ENCODE measurements at regions not wholly inside any gene's neighbourhood (a gene's known extent, or its start where the extent isn't known, plus 50 kb on each side); places are given as distances from the start of the nearest gene placed in this dataset.

DNA sequence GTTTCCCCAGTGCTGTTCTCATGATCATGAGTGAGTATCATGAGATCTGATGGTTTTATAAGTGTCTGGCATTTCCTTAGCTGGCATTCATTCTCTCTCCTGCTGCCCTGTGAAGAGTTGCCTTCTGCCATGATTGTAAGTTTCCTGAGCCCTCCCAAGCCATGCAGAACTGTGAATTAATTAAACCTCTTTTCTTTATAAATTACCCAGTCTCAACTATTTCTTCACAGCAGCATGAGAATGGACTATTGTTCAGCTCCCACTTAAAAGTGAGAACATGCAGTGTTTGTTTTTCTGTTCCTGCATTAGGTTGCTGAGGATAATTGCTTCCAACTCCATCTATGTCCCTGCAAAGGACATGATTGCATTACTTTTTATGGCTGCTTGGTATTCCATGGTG is 311.7 kb upstream of the CTSO start:
- no peak overlapping the region for H3K27ac ChIP-seq
- no peak for DNase-seq (ENCODE audit: low spot score in 2 of 2)
- H3K4me3 ChIP-seq, result no peak overlapping the region
- no peak for TF ChIP-seq POLR2AphosphoS5 (IDR thresholded peaks at IDR 0.05)
- no peaks in the 10 kb centered on the region for H3K27me3 ChIP-seq
- H3K9me3 ChIP-seq, result no peaks in the 10 kb centered on the region
- no peaks in the 10 kb centered on the region for H3K36me3 ChIP-seq
- H3K4me1 ChIP-seq, result no peaks in the 10 kb centered on the region

DNA sequence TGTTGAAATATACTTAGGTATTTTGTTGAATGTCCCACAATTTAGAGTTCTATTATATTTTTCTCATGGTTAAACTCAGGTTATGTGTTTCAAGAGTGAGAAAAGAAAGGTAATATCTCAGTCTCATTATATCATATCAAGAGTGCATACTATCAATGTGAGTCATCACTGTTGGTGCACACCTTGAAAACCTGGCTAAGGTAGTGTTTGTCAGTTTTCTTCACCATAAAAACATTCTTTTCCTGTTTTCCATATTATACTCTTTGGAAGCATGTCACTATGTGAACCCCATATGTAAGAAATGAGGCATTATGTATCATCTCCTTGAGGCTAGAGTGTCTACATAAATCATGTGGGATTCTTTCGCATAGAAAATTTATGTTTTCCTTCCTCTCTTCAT is 307.6 kb upstream of the CTSO start:
- WGBS, result 41% methylated on average over 1 of the region's 1 CpG
- H3K27ac ChIP-seq, result no peak overlapping the region

DNA sequence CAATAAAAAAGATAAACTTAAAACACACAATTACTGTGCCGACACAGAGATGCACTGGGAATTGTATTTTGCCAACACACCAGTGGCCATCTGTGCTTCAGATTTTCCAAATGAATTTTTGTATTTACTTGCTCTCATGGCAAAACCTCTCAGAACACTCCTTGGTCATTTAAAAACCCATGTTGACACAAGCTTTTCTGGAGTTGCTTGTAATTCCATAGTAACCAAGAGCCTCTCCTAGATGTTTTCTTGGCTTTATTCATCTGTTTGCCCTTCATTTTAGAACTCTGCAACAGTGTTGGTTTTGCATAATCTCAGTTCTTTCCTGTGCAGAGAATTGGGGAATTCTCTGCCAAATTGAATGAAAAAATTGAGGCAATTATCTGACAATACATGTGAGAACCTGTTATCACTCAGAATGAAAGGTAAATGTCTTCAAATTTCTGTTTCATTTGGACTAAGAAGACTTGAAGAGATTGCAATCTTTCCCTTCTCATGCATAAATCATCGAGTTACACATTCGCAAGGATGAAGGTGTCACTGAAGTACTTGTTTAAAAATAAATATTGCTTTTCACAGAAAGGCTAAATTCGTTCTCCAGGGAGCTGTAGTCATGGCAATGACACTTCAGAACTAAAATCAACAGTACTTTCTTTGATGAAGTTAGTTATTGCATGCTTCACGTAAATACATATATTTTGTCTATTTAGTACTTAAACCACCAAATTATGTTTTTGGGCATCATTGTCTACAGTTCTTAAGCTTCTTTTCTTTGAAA is 301.8 kb upstream of the CTSO start:
- no peaks in the 10 kb centered on the region for H3K4me1 ChIP-seq
- TF ChIP-seq, protein P1, sequence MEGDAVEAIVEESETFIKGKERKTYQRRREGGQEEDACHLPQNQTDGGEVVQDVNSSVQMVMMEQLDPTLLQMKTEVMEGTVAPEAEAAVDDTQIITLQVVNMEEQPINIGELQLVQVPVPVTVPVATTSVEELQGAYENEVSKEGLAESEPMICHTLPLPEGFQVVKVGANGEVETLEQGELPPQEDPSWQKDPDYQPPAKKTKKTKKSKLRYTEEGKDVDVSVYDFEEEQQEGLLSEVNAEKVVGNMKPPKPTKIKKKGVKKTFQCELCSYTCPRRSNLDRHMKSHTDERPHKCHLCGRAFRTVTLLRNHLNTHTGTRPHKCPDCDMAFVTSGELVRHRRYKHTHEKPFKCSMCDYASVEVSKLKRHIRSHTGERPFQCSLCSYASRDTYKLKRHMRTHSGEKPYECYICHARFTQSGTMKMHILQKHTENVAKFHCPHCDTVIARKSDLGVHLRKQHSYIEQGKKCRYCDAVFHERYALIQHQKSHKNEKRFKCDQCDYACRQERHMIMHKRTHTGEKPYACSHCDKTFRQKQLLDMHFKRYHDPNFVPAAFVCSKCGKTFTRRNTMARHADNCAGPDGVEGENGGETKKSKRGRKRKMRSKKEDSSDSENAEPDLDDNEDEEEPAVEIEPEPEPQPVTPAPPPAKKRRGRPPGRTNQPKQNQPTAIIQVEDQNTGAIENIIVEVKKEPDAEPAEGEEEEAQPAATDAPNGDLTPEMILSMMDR (IDR thresholded peaks at IDR 0.05), result no peak
- no peak for TF ChIP-seq POLR2A (IDR thresholded peaks at IDR 0.05)
- no peak for TF ChIP-seq POLR2AphosphoS5 (IDR thresholded peaks at IDR 0.05)
- no peak for TF ChIP-seq EP300 (IDR thresholded peaks at IDR 0.05)
- WGBS, result 31% methylated on average over 5 of the region's 5 CpGs

More for the DNA sequence above, 307.6 kb upstream of the CTSO start:
- no peak for DNase-seq (ENCODE audit: low spot score in 2 of 2)
- no peak overlapping the region for H3K4me3 ChIP-seq
- H3K36me3 ChIP-seq, result no peaks in the 10 kb centered on the region
- no peaks in the 10 kb centered on the region for H3K27me3 ChIP-seq
- H3K9me3 ChIP-seq, result no peaks in the 10 kb centered on the region
- H3K4me1 ChIP-seq, result no peaks in the 10 kb centered on the region
- TF ChIP-seq, protein P1 (IDR thresholded peaks at IDR 0.05), result no peak
- no peak for TF ChIP-seq EP300 (IDR thresholded peaks at IDR 0.05)
- TF ChIP-seq POLR2AphosphoS5 (IDR thresholded peaks at IDR 0.05), result no peak
- no peak for TF ChIP-seq POLR2A (IDR thresholded peaks at IDR 0.05)

DNA sequence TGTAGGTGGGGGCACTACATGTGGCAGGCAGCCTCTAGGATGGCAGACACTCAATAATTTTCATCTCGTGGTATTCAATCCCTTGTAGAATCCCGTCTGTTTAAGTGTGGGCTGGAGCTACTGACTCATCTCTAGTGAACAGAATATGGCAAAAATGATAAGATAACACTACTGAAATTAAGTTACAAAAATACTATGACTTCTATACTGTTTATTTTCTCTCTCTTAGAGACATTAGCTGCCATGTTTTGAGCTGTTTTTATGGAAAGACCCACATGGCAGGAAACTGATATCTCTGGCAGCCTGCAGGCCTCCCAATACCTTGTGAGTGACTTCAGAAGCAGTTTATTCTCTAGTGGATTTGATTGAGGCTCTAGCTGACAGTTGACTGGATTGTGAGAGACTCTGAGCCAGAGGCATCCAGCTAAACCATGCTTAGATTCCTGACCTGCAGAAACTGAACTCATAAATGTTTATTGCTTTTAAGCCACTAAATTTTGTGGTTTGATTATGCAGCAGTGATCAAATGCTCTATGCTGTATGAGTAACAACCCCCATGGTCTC is 298.8 kb upstream of the CTSO start:
- no peak overlapping the region for H3K4me3 ChIP-seq
- TF ChIP-seq POLR2AphosphoS5 (IDR thresholded peaks at IDR 0.05), result no peak
- TF ChIP-seq POLR2A (IDR thresholded peaks at IDR 0.05), result no peak
- no peak for TF ChIP-seq EP300 (IDR thresholded peaks at IDR 0.05)
- TF ChIP-seq, protein P1 (IDR thresholded peaks at IDR 0.05), result no peak
- H3K27me3 ChIP-seq, result no peaks in the 10 kb centered on the region
- H3K9me3 ChIP-seq, result no peaks in the 10 kb centered on the region
- 66% methylated on average over 2 of the region's 2 CpGs for WGBS
- H3K36me3 ChIP-seq, result no peaks in the 10 kb centered on the region
- DNase-seq (ENCODE audit: low spot score in 2 of 2), result no peak
- H3K4me1 ChIP-seq, result no peaks in the 10 kb centered on the region
- H3K27ac ChIP-seq, result no peak overlapping the region

More for the DNA sequence above, 301.8 kb upstream of the CTSO start:
- H3K9me3 ChIP-seq, result no peaks in the 10 kb centered on the region
- H3K27me3 ChIP-seq, result no peaks in the 10 kb centered on the region
- H3K36me3 ChIP-seq, result no peaks in the 10 kb centered on the region
- no peak overlapping the region for H3K27ac ChIP-seq
- DNase-seq (ENCODE audit: low spot score in 2 of 2), result no peak
- no peak overlapping the region for H3K4me3 ChIP-seq

DNA sequence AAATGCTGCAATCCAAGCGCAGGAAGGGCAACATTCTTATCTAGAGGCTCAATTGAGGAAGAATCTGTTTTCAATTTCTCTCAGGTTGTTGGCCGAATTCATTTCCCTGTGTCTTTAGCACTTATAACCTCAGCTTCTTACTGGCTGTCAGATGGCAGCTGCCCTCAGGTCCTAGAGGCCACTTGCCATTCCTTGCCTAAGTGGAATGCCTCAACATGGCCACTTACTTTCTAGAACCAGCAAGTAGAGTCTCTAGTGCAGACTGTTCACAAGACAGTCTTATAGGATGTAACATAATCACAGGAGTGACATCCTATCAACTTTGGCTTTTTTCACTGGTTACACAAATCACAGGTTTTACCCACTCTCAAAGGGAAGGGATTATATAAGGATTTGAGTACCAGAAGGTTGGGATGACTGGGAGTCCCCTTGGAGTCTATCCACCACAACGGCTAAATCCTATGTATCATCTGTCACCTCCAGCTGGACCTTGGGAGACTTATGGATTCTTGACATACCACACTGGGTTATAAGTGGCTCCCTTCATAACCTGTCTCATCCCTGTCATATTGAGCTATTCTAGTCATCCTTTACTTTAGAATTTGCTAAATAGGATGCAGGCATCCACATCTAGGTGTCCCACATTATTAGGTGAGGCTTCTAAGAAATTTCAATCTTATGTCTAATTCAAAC is 297.9 kb upstream of the CTSO start:
- no peak for DNase-seq (ENCODE audit: low spot score in 2 of 2)
- Histone ChIP-seq H3K4me3 (no peak overlapping the region), H3K27me3 (no peaks in the 10 kb centered on the region), H3K9me3 (no peaks in the 10 kb centered on the region), H3K4me1 (no peaks in the 10 kb centered on the region), H3K27ac (no peak overlapping the region), H3K36me3 (no peaks in the 10 kb centered on the region)
- WGBS, result 82% methylated on average over 3 of the region's 3 CpGs
- TF ChIP-seq POLR2AphosphoS5 (IDR thresholded peaks at IDR 0.05) (no peak), EP300 (IDR thresholded peaks at IDR 0.05) (no peak), POLR2A (IDR thresholded peaks at IDR 0.05) (no peak)
- TF ChIP-seq, protein P1 (IDR thresholded peaks at IDR 0.05), result no peak

All from suprapubic skin (tissue), 4 donors.